Endothelial cell of umbilical vein (primary cell): ENCODE measurements at regions not wholly inside any gene's neighbourhood (a gene's known extent, or its start where the extent isn't known, plus 50 kb on each side); places are given as distances from the start of the nearest gene placed in this dataset.
"Not testable (repeated sequence)": the region's sequence is repeated elsewhere in the genome, so short reads cannot be mapped to it uniquely, and the experiment has no call there.

Source experiments
- CTCF ChIP-seq, 2 donors: IDR thresholded peaks; 1 replicate in 1 of 2; 2 replicates in 1 of 2; pipeline ENCODE4 v1.5.1; 2011; ENCODE audit warnings: low read length in 2 of 2, mild to moderate bottlenecking in 2 of 2, moderate library complexity in 2 of 2, control low read depth in 1 of 2, inconsistent platforms in 1 of 2, low read depth in 1 of 2; ENCODE audit not compliant: insufficient read depth in 1 of 2; ENCODE audit errors: extremely low read depth in 1 of 2
- EZH2 ChIP-seq: IDR thresholded peaks from 2 replicates; pipeline ENCODE4 v1.6.1; 2012; ENCODE audit warnings: borderline replicate concordance, low read depth, mild to moderate bottlenecking, moderate library complexity, low read length, inconsistent platforms; ENCODE audit not compliant: severe bottlenecking
- FOS ChIP-seq: IDR thresholded peaks from 2 replicates; pipeline ENCODE4 v1.6.1; 2011; ENCODE audit warnings: mild to moderate bottlenecking, low read length, moderate library complexity, borderline replicate concordance; ENCODE audit not compliant: insufficient read depth
- JUN ChIP-seq: IDR thresholded peaks from 2 replicates; pipeline ENCODE4 v1.6.1; 2011; ENCODE audit warnings: borderline replicate concordance, low read depth; ENCODE audit not compliant: insufficient read length, insufficient read depth
- MAX ChIP-seq: IDR thresholded peaks from 2 replicates; pipeline ENCODE4 v1.6.1; 2011; ENCODE audit not compliant: insufficient read depth, insufficient read length
- MYC ChIP-seq: IDR thresholded peaks from one replicate; pipeline ENCODE4 v1.6.1; 2011; ENCODE audit warnings: mild to moderate bottlenecking, low read depth, low read length
- POLR2A ChIP-seq: IDR thresholded peaks from 2 replicates; pipeline ENCODE4 v1.6.1; 2012; ENCODE audit warnings: low read depth, mild to moderate bottlenecking, control low read depth, low read length
- POLR2AphosphoS5 ChIP-seq: IDR thresholded peaks from 2 replicates; pipeline ENCODE4 v1.6.1; 2012; ENCODE audit warnings: low read depth, mild to moderate bottlenecking, control low read depth, low read length, moderate library complexity; ENCODE audit not compliant: insufficient read depth

GRCh38 chr2:167814482-167814880 lies 432.9 kb downstream of the STK39 start:
- TF ChIP-seq CTCF (IDR thresholded peaks at IDR 0.05; ENCODE audit: extremely low read depth in 1 of 2, insufficient read depth in 1 of 2, low read depth in 1 of 2, low read length in 2 of 2); MAX; POLR2A; FOS; POLR2AphosphoS5; MYC; EZH2; JUN: not testable (repeated sequence)
